Right ventricle myocardium inferior (tissue), 1 donor: ENCODE measurements at regions not wholly inside any gene's neighbourhood (a gene's known extent, or its start where the extent isn't known, plus 50 kb on each side); places are given as distances from the start of the nearest gene placed in this dataset.
"Not testable (repeated sequence)": the region's sequence is repeated elsewhere in the genome, so short reads cannot be mapped to it uniquely, and the experiment has no call there.

Experiments used
- ATAC-seq: fragments of 200-7000 bp; cut with Tn5 transposase; one replicate; pipeline ENCODE4 v1.9.1; 2020; ENCODE audit warnings: mild to moderate bottlenecking, moderate library complexity
- DNase-seq: peaks from one replicate; pipeline ENCODE4 v3.0.0; 2021; ENCODE audit errors: missing footprints
- intact Hi-C: fragments of 100-400 bp; cut with DNase I; formaldehyde crosslinking; loops from one replicate; pipeline ENCODE4 v1.11.0; 2022
- donor health status: DM: no; HTN: yes; CAD: no; lungs with severe emphysema.

GRCh38 chrX:8105531-8105930, 65.5 kb downstream of the VCX2 start:
- intact Hi-C loops: no loop called here
- DNase-seq: no peak
- ATAC-seq: no peak

GRCh38 chrX:8103655-8104054, 67.4 kb downstream of the VCX2 start:
- ATAC-seq (no peak), DNase-seq (no peak)
- intact Hi-C loops: no loop called here

DNA sequence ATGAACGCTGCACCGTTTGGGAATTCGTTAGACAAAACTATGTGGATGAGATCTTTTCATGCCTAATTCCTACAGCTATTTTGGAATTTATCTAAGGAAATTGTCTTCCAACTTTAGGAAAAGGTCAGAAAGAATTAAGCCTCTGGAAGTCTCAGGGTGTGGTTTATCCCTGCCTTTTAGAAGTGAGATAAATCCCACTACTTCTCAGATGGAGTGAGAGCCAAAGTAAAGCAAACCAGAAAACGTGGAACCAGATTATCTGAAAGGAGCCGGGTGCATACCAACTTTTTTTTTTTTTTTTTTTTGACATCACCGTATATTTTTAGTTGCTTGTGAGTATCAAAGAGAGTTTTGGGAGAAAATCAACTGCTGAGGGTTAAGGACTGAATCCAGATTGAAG, 79.6 kb downstream of the VCX2 start:
- intact Hi-C loops: no loop called here
- ATAC-seq (no peak), DNase-seq (no peak)

- DNase-seq (no peak), ATAC-seq (no peak)
- intact Hi-C loops: no loop called here
Measured at GRCh38 chrX:8090906-8091305, 80.2 kb downstream of the VCX2 start.

GRCh38 chrX:8090482-8090881, 80.6 kb downstream of the VCX2 start:
- ATAC-seq (no peak), DNase-seq (no peak)
- intact Hi-C loops: no loop called here

DNA sequence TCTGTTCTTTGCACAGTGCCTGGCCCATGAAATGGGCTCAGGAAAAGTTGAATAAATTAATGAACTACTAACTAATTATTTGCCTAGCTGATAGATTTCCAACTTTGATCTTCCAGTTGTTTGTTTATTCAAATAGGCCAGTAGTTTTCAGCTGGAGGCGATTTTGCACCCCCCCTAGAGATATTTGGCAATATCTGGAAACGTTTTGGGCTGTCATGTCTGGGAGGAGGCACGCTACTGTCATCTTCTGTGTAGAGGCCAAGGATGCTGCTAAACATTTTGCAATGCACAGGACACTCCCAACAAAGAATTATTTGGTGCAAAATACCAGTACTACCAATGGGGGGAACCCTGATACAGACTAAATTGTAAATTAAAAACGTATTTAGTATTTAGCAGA, 81.9 kb downstream of the VCX2 start:
- intact Hi-C loops: no loop called here
- DNase-seq (no peak), ATAC-seq (no peak)

DNA sequence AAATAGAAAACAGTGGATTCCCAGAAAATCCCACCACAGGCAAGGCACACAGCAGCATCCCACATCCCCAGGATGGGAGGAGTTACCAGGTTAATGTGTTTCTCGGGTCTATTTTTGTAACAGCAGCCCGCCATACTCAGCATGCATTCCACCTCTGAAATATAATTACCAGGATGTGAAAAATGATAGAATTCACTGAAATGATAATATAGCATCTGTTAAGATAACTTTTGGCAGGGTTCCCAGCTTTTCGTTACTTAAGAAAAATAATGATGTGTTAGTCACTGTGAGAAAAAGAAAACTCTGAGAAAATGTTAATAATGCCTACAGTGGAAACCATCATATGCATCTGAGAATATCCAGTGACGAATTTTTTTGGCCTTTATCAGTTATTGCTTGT, 87.1 kb downstream of the VCX2 start:
- ATAC-seq (no peak), DNase-seq (no peak)
- intact Hi-C loops: no loop called here

- DNase-seq (no peak), ATAC-seq (no peak)
- intact Hi-C loops: no loop called here
Measured at GRCh38 chrX:8083286-8083685, 87.8 kb downstream of the VCX2 start.

DNA sequence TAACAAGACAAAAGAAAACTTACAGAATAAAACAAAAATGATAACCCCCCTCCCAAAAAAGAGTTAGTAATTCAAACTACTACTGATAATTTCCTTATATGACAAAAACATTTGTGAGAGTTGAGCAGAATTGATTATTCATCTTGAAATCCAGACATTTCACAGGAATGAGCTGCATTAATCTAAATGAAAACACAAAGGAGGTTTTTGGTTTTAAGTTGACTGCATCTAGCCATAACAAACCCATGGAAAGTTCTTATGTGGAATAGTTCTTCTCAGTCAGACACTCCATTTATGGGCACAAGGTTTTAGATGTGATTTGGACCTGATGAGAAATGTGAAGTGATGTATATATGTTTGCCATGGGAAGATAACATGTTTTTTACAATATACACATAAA, 95.4 kb downstream of the VCX2 start:
- ATAC-seq (no peak), DNase-seq (no peak)
- intact Hi-C loops: no loop called here

GRCh38 chrX:8067754-8068462, 103.2 kb downstream of the VCX2 start:
- intact Hi-C loops: no loop called here
- no peak for ATAC-seq
- no peak for DNase-seq

GRCh38 chrX:8052909-8053308, 118.2 kb downstream of the VCX2 start:
- DNase-seq: no peak
- intact Hi-C loops: no loop called here
- ATAC-seq: no peak

GRCh38 chrX:8049827-8050226, 121.2 kb downstream of the VCX2 start:
- DNase-seq: peak; percentile 32
- intact Hi-C loops: no loop called here
- peak; percentile 64 for ATAC-seq

DNA sequence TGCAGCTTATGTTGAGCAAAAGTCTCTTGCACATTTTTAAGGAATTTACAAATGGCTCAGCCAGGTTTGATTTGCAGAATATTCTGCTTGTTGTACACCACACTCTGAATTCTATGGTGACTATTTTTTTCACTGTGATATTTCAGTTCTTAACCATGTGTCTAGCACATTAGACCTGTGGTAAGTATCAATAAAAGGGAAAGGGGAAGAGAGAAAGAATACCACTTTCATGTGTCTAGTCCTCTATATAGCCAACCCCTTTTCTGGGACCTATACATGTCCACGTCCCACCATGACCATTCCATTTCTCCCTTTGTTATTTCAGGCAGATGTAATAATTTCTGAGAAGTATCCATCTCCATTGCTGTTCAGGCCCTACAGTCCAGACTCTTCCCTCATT, 121.3 kb upstream of the PNPLA4 start:
- ATAC-seq: no peak
- intact Hi-C loops: no loop called here
- no peak for DNase-seq

DNA sequence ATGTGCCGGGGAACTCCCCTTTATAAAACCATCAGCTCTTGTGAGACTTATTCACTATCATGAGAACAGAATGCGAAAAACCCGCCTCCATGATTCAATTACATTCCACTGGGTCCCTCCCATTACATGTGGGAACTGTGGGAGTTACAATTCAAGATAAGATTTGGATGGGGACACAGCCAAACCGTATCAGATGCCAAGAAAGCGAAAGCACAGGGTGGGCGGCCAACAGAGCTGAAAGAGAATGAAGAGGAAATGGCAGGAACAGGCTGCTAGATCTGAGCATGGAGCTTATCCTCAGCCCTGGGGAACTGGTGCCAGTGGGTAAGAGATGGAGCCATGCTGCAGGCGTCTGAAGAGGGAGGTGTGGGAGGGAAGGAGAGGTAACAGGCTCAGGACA, 117.7 kb upstream of the PNPLA4 start:
- no peak for ATAC-seq
- intact Hi-C loops: no loop called here

GRCh38 chrX:8043546-8043945, 116.3 kb upstream of the PNPLA4 start:
- ATAC-seq (no peak), DNase-seq (no peak)
- intact Hi-C loops: no loop called here

More for the DNA sequence above, 117.7 kb upstream of the PNPLA4 start:
- DNase-seq: peak; percentile 21

- intact Hi-C loops: no loop called here
- no peak for DNase-seq
- ATAC-seq: no peak
Measured at GRCh38 chrX:8043121-8043520, 115.9 kb upstream of the PNPLA4 start.

GRCh38 chrX:8042304-8042703, 115.1 kb upstream of the PNPLA4 start:
- intact Hi-C loops: no loop called here
- no peak for ATAC-seq
- DNase-seq: no peak

DNA sequence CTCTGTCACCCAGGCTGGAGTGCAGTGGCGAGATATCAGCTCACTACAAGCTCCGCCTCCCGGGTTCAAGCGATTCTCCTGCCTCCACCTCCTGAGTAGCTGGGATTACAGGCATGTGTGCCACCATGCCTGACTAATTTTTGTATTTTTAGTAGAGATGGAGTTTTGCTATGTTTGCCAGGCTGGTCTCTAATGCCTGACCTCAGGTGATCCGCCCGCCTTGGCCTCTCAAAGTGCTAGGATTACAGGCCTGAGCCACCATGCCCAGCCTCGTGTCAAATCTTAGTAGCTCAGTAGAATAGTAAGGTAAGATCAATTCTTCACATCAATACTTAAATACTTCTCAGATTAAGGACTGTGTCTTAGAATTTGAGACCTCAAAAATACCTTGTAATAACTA, 112.5 kb upstream of the PNPLA4 start:
- DNase-seq, ATAC-seq, intact Hi-C loops: not testable (repeated sequence)

DNA sequence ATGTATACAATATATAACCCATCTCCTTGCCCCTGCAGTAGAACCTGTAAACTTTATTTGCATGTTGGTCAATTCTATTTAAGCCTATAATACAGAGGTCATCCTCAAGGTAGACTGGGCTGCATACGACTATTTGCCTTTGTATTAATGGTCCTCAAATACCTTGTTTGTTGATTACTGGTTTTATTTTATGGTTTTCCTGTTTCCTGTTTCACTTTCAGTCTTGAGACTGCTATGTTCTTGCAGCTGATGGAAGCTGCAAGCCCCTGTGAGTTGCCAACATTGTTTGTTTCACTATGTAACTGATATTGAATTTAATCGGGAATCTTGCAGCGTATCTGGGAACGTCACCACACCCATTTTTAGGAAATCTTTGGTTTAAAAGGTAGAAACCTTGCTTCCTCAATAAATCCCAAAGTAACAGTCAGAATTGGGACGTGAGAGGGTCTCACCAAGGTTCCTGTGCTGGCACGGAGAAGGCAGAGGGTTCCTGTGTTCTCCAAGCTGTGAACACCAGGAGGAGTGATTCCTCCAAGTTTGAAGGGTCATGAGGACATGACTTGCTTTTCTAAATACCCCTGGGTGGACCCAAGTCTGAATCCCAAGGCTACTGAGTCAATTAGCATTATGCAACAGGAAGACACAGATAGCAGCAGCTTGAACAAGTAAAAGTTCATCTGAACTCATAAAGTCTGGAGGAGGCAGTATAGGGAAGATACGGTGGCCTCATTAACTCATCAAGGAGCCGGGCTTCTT, 110.6 kb upstream of the PNPLA4 start:
- ATAC-seq (peak; percentile 46), DNase-seq (no peak)
- intact Hi-C loops: no loop called here

- intact Hi-C loops: no loop called here
- no peak for DNase-seq
- ATAC-seq: peak; percentile 87
Measured at GRCh38 chrX:8036914-8037313, 109.7 kb upstream of the PNPLA4 start.

- no peak for ATAC-seq
- intact Hi-C loops: no loop called here
- no peak for DNase-seq
Measured at GRCh38 chrX:8034058-8034457, 106.8 kb upstream of the PNPLA4 start.
